ENCODE measurements at regions not wholly inside any gene's neighbourhood (a gene's known extent, or its start where the extent isn't known, plus 50 kb on each side); places are given as distances from the start of the nearest gene placed in this dataset.

- DNase-seq = no peak
These were observed 94.3 kb downstream of the C17orf67 start for GRCh38 chr17:56739376-56739775.

- DNase-seq = no peak
These were observed 93.9 kb downstream of the C17orf67 start for GRCh38 chr17:56739776-56740175.

- no peak for DNase-seq
These were observed 93.2 kb downstream of the C17orf67 start for GRCh38 chr17:56740481-56740880.

All from activated T-cell treated with anti-CD3 and anti-CD28 coated beads for 4 hours (primary cell).